COLO829 (cell line): ENCODE measurements at regions not wholly inside any gene's neighbourhood (a gene's known extent, or its start where the extent isn't known, plus 50 kb on each side); places are given as distances from the start of the nearest gene placed in this dataset.
"Not testable (repeated sequence)": the region's sequence is repeated elsewhere in the genome, so short reads cannot be mapped to it uniquely, and the experiment has no call there.

Experiments
- DNase-seq: peaks from one replicate; pipeline ENCODE4 v3.0.0; 2012; ENCODE audit warnings: low spot score

- DNase-seq, result no peak
Observed at GRCh38 chr2:164024396-164024795, 288.6 kb upstream of the FIGN start.

DNA sequence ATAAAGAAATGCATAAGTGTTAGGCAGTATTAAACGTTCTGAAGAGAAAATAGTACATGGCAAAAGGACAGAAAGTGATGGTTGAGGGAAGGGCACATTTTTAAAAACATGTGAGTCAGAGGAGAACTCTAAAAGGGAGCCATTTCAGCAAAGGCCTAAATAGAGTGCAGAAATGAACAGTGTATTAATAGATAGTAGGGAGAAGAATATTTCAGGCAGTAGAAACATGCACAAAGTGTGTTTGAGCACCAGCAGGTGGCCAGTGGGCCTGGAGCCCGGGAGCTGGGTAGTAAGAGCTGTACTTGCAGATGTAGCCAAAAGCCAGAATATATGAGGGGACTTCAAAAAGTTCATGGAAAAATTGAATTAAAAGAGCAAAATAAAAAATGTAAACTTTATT is 288.1 kb upstream of the FIGN start:
- no peak for DNase-seq

GRCh38 chr2:164015328-164016123 is 279.7 kb upstream of the FIGN start:
- DNase-seq, result no peak

DNA sequence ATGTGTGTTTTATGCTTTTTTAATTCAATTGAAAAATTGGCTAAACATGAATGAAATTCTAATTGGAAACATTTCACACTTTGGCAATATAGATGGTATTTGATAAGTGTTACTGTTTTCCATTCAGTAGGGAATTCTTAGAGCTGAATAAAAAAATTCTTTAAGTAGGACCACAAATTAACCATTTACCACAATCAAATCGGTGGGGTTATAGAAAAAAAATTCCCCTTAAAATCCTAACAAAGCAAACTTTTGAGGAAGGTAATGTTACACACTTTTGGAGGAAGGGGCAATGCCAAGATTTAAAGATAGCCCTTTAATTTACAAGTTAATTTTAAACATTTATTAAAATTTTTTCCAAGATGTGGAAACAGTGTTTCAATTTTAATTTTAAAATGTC is 279.0 kb upstream of the FIGN start:
- no peak for DNase-seq

GRCh38 chr2:164014068-164014731 is 278.4 kb upstream of the FIGN start:
- peak; percentile 64 for DNase-seq

DNA sequence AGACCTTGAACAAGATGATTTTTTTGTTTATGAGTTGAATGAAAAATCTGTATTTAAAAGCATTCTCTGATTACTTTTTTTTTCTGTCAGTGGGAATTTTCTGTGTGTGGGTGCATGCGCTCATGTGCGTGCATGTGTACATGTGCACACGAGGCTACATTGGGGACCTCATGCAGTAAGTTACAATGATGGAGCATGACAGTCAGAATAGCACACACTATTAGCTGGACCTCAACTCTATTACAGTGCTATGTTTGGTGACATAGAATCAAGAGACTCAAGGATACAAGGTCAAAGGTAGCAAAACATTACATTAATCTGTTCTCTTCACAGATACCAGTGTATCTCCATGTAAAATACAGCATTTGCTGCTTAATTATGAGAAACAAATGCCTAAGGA is 276.8 kb upstream of the FIGN start:
- DNase-seq, result no peak

DNA sequence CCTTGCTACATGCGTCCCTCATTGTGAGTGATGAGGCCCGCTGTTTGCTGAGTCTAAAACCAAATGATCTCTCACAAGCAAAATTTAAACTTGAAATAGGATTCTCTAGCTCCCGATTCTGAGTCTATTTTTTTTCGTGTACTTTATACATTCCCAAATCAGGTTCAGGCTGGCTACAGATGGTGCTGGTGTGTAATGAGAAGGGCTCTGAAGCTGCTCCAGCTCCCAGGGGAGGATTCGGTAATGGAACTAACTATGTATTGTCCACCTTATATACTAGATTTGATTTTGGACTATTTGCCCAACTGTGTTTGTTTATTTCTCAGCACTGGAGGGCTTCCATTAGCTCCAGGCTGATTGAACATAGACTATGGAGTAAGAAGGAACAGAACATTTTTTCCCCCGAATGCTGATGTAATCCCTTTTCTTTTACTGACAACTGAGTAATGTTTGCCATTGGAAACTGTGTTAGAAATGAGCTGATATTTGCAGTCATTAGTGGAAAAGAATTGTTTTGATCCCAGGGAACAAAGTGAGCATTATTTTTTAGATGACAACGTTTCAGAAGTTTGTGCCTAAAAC is 274.0 kb upstream of the FIGN start:
- no peak for DNase-seq

DNA sequence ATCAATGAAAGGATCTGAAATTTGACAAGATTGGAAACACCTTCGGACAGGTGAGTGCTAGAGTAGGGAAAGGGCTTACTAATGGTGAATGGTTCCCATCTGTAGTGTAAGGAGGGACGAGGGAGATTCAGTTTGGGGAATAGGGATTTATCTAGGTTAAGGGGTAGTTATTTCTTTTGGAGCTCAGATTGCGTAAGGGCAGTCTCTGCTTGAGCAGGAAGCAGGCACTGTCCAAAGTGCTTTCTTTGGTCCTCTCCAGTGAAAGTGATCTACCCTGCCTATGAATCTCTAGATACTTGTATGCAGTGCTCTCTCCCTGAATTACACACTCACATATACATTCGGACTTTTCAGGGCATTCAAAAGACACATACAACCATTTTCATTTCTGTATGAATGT is 272.9 kb upstream of the FIGN start:
- no peak for DNase-seq

DNA sequence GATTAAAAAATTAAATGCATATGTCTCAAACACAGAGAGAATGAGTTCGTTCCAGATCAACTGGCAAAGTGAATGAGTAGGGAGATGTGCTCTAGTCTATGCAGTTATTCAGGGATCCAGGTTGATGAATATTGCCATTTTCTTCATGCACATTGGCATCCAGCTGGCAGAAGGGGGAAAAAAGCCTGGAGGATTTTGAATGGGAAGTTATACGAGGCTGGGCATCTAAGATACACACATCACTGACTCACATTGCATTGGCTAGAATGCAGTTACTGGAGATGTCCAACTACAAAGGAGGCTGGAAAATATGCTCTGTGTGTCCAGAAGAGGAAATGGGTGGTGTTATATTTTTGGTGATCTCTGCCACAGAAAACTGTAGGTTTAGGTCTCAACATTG is 270.9 kb upstream of the FIGN start:
- no peak for DNase-seq

DNA sequence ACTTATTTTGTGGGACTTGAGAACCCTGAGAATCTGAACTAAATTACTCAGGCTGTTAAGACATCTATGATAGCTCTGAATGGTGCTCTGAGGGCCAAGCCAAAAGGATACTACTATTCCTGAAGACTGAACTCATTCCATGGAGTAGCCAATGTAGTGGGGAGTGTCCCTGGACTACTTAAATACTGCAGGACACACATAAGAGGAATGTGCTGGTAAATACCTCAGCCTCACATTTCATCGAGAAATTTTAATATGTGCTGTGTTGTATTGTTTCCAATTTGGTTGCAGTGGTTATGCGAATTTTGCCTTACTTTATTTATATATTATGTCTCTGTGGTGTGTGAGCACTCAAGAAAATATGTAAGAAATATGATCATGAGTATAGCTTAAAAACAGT is 264.4 kb upstream of the FIGN start:
- DNase-seq, result no peak

DNA sequence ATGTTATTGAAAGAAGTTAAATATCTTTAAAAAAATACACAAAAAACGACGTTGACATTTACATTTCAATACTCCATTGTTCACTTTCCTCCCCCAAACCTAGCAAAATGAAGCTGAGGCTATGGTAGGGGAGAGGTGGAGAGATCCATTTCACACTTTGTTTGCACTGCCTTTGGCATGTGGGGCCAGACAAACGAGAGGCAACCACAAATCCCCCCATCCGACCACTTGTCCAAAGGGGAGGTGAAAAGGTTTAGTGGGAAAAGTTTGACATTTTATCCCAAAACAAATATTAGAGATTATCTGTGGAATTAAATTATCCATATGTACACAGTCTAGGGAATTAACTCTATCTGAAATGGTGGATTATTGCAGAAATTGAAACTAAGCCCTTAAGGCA is 261.7 kb upstream of the FIGN start:
- DNase-seq, result no peak

DNA sequence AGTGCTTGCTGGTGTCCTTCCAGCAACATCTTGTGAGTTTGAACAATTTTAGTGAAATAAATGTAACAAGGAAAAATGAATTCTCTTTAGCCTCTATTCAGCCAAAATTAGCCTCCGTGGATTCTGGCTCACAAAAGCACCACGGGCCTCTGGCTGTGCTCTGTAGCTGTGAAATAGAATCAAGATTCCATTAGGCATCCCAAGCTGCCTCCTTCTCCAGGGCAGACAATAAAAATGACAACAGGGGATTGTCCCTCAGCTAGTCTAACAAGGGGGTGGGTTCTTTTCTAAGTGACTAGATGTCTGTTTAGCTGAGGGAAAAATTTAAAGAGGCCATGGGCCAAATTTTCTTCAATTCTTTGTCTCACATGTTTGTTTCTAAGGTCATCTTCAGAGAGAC is 254.7 kb upstream of the FIGN start:
- no peak for DNase-seq

DNA sequence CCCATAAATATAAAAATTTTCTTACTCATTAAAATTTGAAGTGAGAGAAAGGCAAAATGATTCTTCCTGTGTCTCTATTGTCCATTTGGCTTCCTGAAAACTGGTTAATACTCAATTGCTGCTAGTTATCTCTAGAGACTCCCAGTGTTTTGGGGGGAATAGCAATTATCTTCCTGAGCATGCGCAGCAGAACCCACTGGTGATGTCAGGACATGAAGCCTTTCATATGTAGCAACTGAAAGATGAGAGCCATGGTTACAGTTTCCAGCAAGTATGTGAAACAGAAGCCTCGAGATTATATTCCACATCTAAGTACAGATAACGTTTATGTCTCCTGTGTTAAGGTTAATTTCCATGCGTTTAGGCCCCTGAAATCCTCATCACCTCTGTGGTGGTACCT is 254.3 kb upstream of the FIGN start:
- no peak for DNase-seq

DNA sequence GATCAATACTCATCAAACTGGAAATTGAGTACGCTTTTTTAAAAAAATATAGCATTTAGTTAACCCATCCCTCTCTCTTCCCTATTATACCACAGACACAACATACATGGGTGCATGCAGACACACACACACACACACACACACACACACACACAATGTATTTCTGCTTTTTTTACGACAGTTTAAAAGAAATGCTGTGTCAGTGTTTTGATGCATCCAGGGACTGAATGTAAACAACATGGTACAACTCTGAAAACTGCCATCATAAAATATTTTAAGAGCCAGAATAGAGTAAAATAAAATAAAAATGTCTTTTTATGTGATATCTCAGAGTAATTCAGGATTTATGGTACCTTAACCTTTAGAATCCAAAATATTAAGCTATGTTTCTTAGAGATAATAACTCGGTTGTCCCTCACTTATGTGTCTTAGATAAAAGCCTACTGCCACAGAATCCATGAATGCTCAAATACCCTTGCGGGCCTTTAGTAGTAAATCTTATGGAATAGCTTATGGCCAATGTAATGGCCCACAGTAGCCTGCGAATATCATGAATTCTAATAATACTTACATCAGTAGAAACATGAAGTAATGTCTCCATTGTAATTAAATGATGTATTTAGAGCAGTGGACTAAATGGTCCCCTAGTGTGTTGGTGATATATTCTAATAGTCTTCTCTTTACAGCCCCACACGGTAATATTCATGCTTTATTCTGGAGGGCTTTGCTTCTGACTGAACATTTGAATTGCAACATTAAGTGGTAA is 251.6 kb upstream of the FIGN start:
- no peak for DNase-seq

DNA sequence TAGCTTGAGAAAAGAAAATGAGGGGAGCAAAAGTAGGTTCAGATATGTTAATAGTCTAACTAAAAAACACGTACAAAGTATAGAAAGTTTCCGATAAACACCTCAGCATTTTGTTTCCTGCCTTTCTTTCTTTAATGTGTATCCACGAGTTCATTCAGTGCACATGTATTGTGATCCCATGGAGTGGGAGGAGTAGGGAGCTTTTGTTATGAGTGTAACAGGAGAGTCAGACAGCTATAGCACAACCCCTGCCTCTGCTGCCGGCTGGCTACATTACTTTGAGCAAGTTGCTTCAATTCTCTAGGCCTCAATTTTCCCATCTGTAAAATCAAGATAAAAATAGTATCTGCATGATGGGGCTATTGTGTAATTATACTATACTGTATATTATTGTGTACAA is 249.2 kb upstream of the FIGN start:
- DNase-seq, result no peak

DNA sequence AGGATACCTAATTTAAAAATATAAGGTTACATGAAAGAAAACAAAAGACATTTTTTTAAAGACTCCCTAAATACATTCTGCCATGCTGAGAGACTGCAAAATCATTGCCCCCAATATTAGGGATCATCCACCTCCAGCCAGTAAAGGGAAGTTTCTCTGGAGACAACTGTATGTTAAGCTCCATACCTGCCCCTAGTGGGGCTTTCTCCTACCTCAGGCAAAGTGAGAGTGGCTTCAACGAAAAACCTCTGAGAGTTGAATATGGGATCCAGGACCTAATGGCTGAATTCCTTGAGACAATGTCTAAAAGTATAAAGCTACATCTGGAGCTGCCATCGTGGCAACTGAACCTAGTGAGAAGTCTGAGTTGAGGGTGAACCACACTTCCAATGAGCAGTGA is 248.1 kb upstream of the FIGN start:
- DNase-seq, result no peak

DNA sequence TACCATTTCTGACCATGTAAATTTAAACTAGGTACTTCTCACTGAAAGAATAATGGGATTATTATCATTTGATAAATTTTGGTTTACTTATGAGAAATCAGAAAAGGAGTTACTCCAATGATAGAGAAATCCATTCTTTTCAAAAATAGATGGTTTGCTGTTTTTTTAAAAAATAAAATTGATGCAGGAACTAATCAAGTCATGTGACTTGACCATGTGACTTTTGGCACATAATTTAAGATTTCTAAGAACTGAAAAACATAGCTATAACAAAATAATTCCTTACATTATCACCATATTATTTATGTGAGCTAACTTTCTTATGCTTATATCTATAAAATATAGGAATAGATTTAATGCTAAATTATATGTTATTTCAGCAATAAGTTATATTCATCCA is 247.1 kb upstream of the FIGN start:
- no peak for DNase-seq

- no peak for DNase-seq
Observed at GRCh38 chr2:163974766-163975165, 239.0 kb upstream of the FIGN start.

DNA sequence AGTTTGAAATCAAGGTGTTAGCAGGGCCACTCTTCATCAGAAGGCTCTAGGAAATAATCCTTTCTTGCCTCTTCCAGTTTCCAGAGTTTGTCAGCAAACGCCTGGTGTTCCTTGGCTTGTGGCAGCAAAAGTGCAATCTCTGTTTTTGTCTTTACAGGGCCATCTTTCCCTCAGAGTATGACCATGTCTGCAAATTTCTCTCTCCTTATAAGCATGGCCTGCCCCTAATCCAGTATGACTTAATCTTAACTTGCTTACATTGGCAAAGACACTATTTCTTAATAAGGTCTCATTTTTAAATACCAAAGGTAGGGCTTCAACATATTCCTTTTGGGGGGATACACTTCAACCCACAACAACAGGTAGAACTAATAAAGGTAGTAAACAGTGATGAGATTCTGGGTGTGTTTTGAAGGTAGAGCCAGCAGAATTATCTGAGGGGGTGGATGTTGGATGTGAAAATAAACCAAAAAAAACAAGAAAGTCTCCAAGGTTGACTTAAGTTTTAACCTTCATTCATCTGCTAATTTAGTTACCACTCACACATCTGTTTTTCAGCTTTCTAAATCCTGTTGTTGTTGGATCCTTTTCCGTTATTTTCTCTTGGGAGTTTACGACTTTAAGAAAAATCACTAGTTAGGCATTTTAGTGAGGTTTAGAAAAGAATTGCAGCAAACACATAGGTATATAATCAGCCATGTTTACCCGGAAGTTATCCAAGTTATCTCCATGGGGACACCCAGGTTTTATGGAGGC is 234.4 kb upstream of the FIGN start:
- DNase-seq, result no peak

GRCh38 chr2:163964278-163964677 is 228.5 kb upstream of the FIGN start:
- DNase-seq, result not testable (repeated sequence)

GRCh38 chr2:163953390-163953907 is 217.6 kb upstream of the FIGN start:
- no peak for DNase-seq

- no peak for DNase-seq
Observed at GRCh38 chr2:163951312-163951711, 215.5 kb upstream of the FIGN start.
